K562 (cell line): ENCODE measurements at regions not wholly inside any gene's neighbourhood (a gene's known extent, or its start where the extent isn't known, plus 50 kb on each side); places are given as distances from the start of the nearest gene placed in this dataset.
A peak's percentile ranks its signal among the peaks of the same experiment; 100 is the strongest.

ENCODE experiments used
- ARID2 ChIP-seq: fragments of 450-650 bp; IDR thresholded peaks from 2 replicates; pipeline ENCODE4 v1.6.1; 2017; ENCODE audit warnings: antibody characterized with exemption, mild to moderate bottlenecking
- DNMT1 ChIP-seq: fragments of 450-650 bp; IDR thresholded peaks from 2 replicates; pipeline ENCODE4 v1.6.1; 2016; ENCODE audit warnings: antibody characterized with exemption, mild to moderate bottlenecking
- ETS2 ChIP-seq: IDR thresholded peaks from 2 replicates; pipeline ENCODE4 v1.6.1; 2016; ENCODE audit warnings: borderline replicate concordance, missing genetic modification characterization, mild to moderate bottlenecking, moderate library complexity, missing compliant biosample characterization; ENCODE audit not compliant: poor library complexity, severe bottlenecking
- FOXK2 ChIP-seq, 2 experiments: fragments of 450-650 bp; IDR thresholded peaks in 1 of 2; conservative IDR thresholded peaks in 1 of 2; 2 replicates each; pipeline ENCODE4 v1.6.1; 2016; ENCODE audit warnings: low read depth in 2 of 2, mild to moderate bottlenecking in 1 of 2
- HSF4 ChIP-seq: fragments of 250-450 bp; sonication (Bioruptor Pico); IDR thresholded peaks from 2 replicates; pipeline ENCODE4 v2.1.2; 2022; ENCODE audit warnings: mild to moderate bottlenecking, moderate library complexity, borderline replicate concordance
- IRF2 ChIP-seq: sonication (generic); formaldehyde crosslinking; IDR thresholded peaks from 2 replicates; pipeline ENCODE4 v1.8.1; 2022; ENCODE audit warnings: mild to moderate bottlenecking, missing genetic modification reagents
- KDM1A ChIP-seq, 2 experiments: fragments of 450-650 bp; IDR thresholded peaks; 2 replicates each; pipeline ENCODE4 v1.6.1; 2016; ENCODE audit warnings: mild to moderate bottlenecking in 2 of 2
- MIER1 ChIP-seq: fragments of 450-650 bp; IDR thresholded peaks from 2 replicates; pipeline ENCODE4 v1.6.1; 2016; ENCODE audit warnings: antibody characterized with exemption, mild to moderate bottlenecking, low read depth
- NUFIP1 ChIP-seq: fragments of 450-650 bp; IDR thresholded peaks from 2 replicates; pipeline ENCODE4 v1.6.1; 2018; ENCODE audit not compliant: partially characterized antibody
- POLR2AphosphoS2 ChIP-seq: IDR thresholded peaks from 2 replicates; pipeline ENCODE4 v1.6.1; 2012; ENCODE audit warnings: low read length, improper control_type of control experiment
- POLR2B ChIP-seq: fragments of 450-650 bp; IDR thresholded peaks from 2 replicates; pipeline ENCODE4 v1.6.1; 2018; ENCODE audit warnings: low read depth; ENCODE audit not compliant: partially characterized antibody
- PTTG1 ChIP-seq: fragments of 450-650 bp; IDR thresholded peaks from 2 replicates; pipeline ENCODE4 v1.6.1; 2016; ENCODE audit warnings: low read depth, mild to moderate bottlenecking, missing genetic modification characterization, missing compliant biosample characterization
- RBM17 ChIP-seq: fragments of 200-400 bp; formaldehyde crosslinking; IDR thresholded peaks from 2 replicates; pipeline ENCODE4 v1.6.1; 2017; ENCODE audit warnings: low read depth, mild to moderate bottlenecking, low read length, borderline replicate concordance
- SMARCA5 ChIP-seq: fragments of 450-650 bp; IDR thresholded peaks from 2 replicates; pipeline ENCODE4 v1.6.1; 2016
- SREBF2 ChIP-seq: sonication (generic); formaldehyde crosslinking; IDR thresholded peaks from 2 replicates; pipeline ENCODE4 v1.4.0; 2020; ENCODE audit warnings: mild to moderate bottlenecking, missing genetic modification reagents
- TEAD2 ChIP-seq: fragments of 450-650 bp; IDR thresholded peaks from 2 replicates; pipeline ENCODE4 v1.6.1; 2016; ENCODE audit warnings: missing genetic modification characterization, control low read depth, missing compliant biosample characterization
- ZNF23 ChIP-seq: fragments of 250-450 bp; sonication (Bioruptor Pico); IDR thresholded peaks from 2 replicates; pipeline ENCODE4 v1.4.0; 2020; ENCODE audit warnings: mild to moderate bottlenecking
- TF ChIP-seq, protein P1 (sequence below): fragments of 250-450 bp; sonication (Bioruptor Pico); IDR thresholded peaks from 2 replicates; pipeline ENCODE4 v1.5.0; 2020; ENCODE audit warnings: mild to moderate bottlenecking, borderline replicate concordance
- TF ChIP-seq, protein P2 (sequence below): fragments of 250-450 bp; sonication (Bioruptor Pico); IDR thresholded peaks from 2 replicates; pipeline ENCODE4 v1.8.0; 2022; ENCODE audit warnings: moderate library complexity, mild to moderate bottlenecking, inconsistent platforms
- TF ChIP-seq, protein P3 (sequence below): fragments of 450-650 bp; conservative IDR thresholded peaks from 2 replicates; pipeline ENCODE4 v1.6.1; 2016; ENCODE audit warnings: missing genetic modification characterization, low read depth, mild to moderate bottlenecking, control low read depth, missing compliant biosample characterization
- TF ChIP-seq, protein P4 (sequence below), 2 experiments: fragments of 450-650 bp; IDR thresholded peaks; 2 replicates each; pipeline ENCODE4 v1.6.1; 2018; ENCODE audit warnings: mild to moderate bottlenecking in 2 of 2, low read depth in 1 of 2; ENCODE audit not compliant: partially characterized antibody in 2 of 2

DNA sequence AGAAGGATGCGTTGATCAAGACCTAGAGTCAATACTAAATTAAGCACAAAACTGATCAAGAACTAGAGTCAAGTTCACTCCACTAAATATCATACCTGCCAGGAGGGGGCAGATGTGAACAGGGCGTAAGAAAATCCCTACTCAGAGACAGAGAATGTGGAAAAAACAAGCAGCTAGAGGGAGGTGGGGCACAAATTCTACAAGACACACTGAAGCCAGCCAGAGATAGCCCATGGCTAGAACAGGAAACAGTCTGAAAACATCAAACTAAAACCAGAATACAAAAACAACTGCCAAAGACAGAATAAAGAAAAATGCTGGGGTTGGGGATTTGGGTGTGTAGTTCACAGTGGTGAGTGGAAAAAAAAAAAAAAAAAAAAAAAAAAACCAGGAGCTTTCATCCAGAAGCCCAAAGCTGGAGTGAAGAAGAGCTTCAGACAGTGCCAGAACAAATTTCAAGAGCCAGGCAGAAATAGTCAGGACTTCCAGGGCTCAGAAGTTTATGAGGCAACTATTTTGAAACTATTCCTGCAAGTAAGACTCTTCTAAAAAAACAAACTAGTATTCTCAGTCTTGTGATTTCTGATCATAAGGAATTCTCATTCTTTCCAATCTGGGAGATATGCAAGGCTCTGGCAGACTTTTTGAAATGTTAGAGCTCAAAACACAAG lies 118.3 kb downstream of the CCDC71L start (continued):
- TF ChIP-seq, protein P1, sequence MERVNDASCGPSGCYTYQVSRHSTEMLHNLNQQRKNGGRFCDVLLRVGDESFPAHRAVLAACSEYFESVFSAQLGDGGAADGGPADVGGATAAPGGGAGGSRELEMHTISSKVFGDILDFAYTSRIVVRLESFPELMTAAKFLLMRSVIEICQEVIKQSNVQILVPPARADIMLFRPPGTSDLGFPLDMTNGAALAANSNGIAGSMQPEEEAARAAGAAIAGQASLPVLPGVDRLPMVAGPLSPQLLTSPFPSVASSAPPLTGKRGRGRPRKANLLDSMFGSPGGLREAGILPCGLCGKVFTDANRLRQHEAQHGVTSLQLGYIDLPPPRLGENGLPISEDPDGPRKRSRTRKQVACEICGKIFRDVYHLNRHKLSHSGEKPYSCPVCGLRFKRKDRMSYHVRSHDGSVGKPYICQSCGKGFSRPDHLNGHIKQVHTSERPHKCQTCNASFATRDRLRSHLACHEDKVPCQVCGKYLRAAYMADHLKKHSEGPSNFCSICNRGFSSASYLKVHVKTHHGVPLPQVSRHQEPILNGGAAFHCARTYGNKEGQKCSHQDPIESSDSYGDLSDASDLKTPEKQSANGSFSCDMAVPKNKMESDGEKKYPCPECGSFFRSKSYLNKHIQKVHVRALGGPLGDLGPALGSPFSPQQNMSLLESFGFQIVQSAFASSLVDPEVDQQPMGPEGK (CRISPR knock-in tag): no peak
- TF ChIP-seq, protein P2, sequence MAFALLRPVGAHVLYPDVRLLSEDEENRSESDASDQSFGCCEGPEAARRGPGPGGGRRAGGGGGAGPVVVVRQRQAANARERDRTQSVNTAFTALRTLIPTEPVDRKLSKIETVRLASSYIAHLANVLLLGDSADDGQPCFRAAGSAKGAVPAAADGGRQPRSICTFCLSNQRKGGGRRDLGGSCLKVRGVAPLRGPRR (CRISPR knock-in tag): no peak
- TF ChIP-seq IRF2 (CRISPR knock-in tag): no peak
- no peak for TF ChIP-seq PTTG1
- TF ChIP-seq ETS2 (tag): no peak
- no peak for TF ChIP-seq ZNF23
- TF ChIP-seq TEAD2 (tag): peak; percentile 95
- TF ChIP-seq POLR2AphosphoS2: no peak
- TF ChIP-seq, protein P3, sequence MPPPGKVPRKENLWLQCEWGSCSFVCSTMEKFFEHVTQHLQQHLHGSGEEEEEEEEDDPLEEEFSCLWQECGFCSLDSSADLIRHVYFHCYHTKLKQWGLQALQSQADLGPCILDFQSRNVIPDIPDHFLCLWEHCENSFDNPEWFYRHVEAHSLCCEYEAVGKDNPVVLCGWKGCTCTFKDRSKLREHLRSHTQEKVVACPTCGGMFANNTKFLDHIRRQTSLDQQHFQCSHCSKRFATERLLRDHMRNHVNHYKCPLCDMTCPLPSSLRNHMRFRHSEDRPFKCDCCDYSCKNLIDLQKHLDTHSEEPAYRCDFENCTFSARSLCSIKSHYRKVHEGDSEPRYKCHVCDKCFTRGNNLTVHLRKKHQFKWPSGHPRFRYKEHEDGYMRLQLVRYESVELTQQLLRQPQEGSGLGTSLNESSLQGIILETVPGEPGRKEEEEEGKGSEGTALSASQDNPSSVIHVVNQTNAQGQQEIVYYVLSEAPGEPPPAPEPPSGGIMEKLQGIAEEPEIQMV: no peak
- TF ChIP-seq MIER1: no peak
- TF ChIP-seq, protein P4, sequence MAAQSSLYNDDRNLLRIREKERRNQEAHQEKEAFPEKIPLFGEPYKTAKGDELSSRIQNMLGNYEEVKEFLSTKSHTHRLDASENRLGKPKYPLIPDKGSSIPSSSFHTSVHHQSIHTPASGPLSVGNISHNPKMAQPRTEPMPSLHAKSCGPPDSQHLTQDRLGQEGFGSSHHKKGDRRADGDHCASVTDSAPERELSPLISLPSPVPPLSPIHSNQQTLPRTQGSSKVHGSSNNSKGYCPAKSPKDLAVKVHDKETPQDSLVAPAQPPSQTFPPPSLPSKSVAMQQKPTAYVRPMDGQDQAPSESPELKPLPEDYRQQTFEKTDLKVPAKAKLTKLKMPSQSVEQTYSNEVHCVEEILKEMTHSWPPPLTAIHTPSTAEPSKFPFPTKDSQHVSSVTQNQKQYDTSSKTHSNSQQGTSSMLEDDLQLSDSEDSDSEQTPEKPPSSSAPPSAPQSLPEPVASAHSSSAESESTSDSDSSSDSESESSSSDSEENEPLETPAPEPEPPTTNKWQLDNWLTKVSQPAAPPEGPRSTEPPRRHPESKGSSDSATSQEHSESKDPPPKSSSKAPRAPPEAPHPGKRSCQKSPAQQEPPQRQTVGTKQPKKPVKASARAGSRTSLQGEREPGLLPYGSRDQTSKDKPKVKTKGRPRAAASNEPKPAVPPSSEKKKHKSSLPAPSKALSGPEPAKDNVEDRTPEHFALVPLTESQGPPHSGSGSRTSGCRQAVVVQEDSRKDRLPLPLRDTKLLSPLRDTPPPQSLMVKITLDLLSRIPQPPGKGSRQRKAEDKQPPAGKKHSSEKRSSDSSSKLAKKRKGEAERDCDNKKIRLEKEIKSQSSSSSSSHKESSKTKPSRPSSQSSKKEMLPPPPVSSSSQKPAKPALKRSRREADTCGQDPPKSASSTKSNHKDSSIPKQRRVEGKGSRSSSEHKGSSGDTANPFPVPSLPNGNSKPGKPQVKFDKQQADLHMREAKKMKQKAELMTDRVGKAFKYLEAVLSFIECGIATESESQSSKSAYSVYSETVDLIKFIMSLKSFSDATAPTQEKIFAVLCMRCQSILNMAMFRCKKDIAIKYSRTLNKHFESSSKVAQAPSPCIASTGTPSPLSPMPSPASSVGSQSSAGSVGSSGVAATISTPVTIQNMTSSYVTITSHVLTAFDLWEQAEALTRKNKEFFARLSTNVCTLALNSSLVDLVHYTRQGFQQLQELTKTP (IDR thresholded peaks at IDR 0.05; ENCODE audit: low read depth in 1 of 2, partially characterized antibody in 2 of 2): peak; percentile 75 to 94
- TF ChIP-seq ARID2: peak; percentile 99
- no peak for TF ChIP-seq RBM17
- TF ChIP-seq FOXK2 (conservative IDR thresholded peaks at IDR 0.05 in 1 of 2, IDR thresholded peaks at IDR 0.05 in 1 of 2; ENCODE audit: low read depth in 2 of 2): peak; percentile 78 to 82
- TF ChIP-seq NUFIP1: no peak
- no peak for TF ChIP-seq SMARCA5
- TF ChIP-seq KDM1A (IDR thresholded peaks at IDR 0.05): peak in 1 of 2 experiments; percentile 31; a peak in 1 of 4 replicates
- 0 out of 2 replicates have a peak, but pooled peaks have one; percentile 36 for TF ChIP-seq DNMT1
- no peak for TF ChIP-seq SREBF2 (CRISPR knock-in tag)
- no peak for TF ChIP-seq HSF4 (CRISPR knock-in tag)
- TF ChIP-seq POLR2B: no peak
